ENCODE measurements at regions not wholly inside any gene's neighbourhood (a gene's known extent, or its start where the extent isn't known, plus 50 kb on each side); places are given as distances from the start of the nearest gene placed in this dataset.

GRCh38 chr11:91163619-91164451, 941.0 kb upstream of the CHORDC1 start:
- H3K4me1 Mint-ChIP-seq = no peaks in the 10 kb centered on the region
- no peak overlapping the region for H3K27ac Mint-ChIP-seq
- DNase-seq = no peak
- Histone ChIP-seq H3K4me1 (ENCODE audit: control insufficient read depth, insufficient read depth, low read length) (no peaks in the 10 kb centered on the region), H3K9me3 (ENCODE audit: control insufficient read depth, insufficient read depth, low read length) (no peaks in the 10 kb centered on the region), H3K27ac (ENCODE audit: low read length) (no peak overlapping the region), H3K36me3 (ENCODE audit: control insufficient read depth, insufficient read depth, low read length) (no peaks in the 10 kb centered on the region), H3K4me3 (ENCODE audit: low read length) (no peak overlapping the region), H3K27me3 (ENCODE audit: control insufficient read depth, insufficient read depth, low read length) (no peaks in the 10 kb centered on the region)
- intact Hi-C loops (cut with micrococcal nuclease) = no loop called here
- no peaks in the 10 kb centered on the region for H3K36me3 Mint-ChIP-seq
- TF ChIP-seq CTCF (IDR thresholded peaks at IDR 0.05) = no peak
- H3K9me3 Mint-ChIP-seq = peaks cover 6 to 8% of the 10 kb centered on the region in 2 donors
- 79% methylated on average over 1 of the region's 2 CpGs for WGBS (ENCODE audit: insufficient coverage)
- no peak for ATAC-seq
- H3K4me3 Mint-ChIP-seq = no peak overlapping the region
- no peaks in the 10 kb centered on the region for H3K27me3 Mint-ChIP-seq (ENCODE audit: low read depth in 2 of 2)

- no peaks in the 10 kb centered on the region for H3K4me1 ChIP-seq (ENCODE audit: control insufficient read depth, insufficient read depth, low read length)
- no peaks in the 10 kb centered on the region for H3K36me3 ChIP-seq (ENCODE audit: control insufficient read depth, insufficient read depth, low read length)
- H3K27ac ChIP-seq (ENCODE audit: low read length) = no peak overlapping the region
- no peaks in the 10 kb centered on the region for H3K9me3 ChIP-seq (ENCODE audit: control insufficient read depth, insufficient read depth, low read length)
- ATAC-seq = no peak
- DNase-seq = no peak
- TF ChIP-seq CTCF (IDR thresholded peaks at IDR 0.05) = no peak
- intact Hi-C loops (cut with micrococcal nuclease) = no loop called here
- Mint-ChIP-seq H3K27me3 (ENCODE audit: low read depth in 2 of 2) (no peaks in the 10 kb centered on the region), H3K27ac (no peak overlapping the region), H3K36me3 (no peaks in the 10 kb centered on the region), H3K4me3 (no peak overlapping the region), H3K9me3 (peaks cover 8 to 11% of the 10 kb centered on the region in 2 donors), H3K4me1 (no peaks in the 10 kb centered on the region)
- WGBS (ENCODE audit: insufficient coverage) = no CpG with 5 or more reads among the region's 1 CpG
- no peaks in the 10 kb centered on the region for H3K27me3 ChIP-seq (ENCODE audit: control insufficient read depth, insufficient read depth, low read length)
- H3K4me3 ChIP-seq (ENCODE audit: low read length) = no peak overlapping the region
Measured at GRCh38 chr11:91160661-91161060, 937.8 kb upstream of the CHORDC1 start.

- H3K4me3 Mint-ChIP-seq = no peak overlapping the region
- no peaks in the 10 kb centered on the region for H3K4me1 ChIP-seq (ENCODE audit: control insufficient read depth, insufficient read depth, low read length)
- intact Hi-C loops (cut with micrococcal nuclease) = no loop called here
- 83% methylated on average over 1 of the region's 3 CpGs for WGBS (ENCODE audit: insufficient coverage)
- H3K27ac Mint-ChIP-seq = no peak overlapping the region
- H3K9me3 ChIP-seq (ENCODE audit: control insufficient read depth, insufficient read depth, low read length) = no peaks in the 10 kb centered on the region
- H3K36me3 ChIP-seq (ENCODE audit: control insufficient read depth, insufficient read depth, low read length) = no peaks in the 10 kb centered on the region
- H3K36me3 Mint-ChIP-seq = no peaks in the 10 kb centered on the region
- peaks cover 7 to 11% of the 10 kb centered on the region in 2 donors for H3K9me3 Mint-ChIP-seq
- H3K27ac ChIP-seq (ENCODE audit: low read length) = no peak overlapping the region
- no peaks in the 10 kb centered on the region for H3K27me3 Mint-ChIP-seq (ENCODE audit: low read depth in 2 of 2)
- no peaks in the 10 kb centered on the region for H3K4me1 Mint-ChIP-seq
- DNase-seq (no peak), ATAC-seq (no peak)
- no peak for TF ChIP-seq CTCF (IDR thresholded peaks at IDR 0.05)
- no peaks in the 10 kb centered on the region for H3K27me3 ChIP-seq (ENCODE audit: control insufficient read depth, insufficient read depth, low read length)
- no peak overlapping the region for H3K4me3 ChIP-seq (ENCODE audit: low read length)
Measured at GRCh38 chr11:91158891-91159537, 936.2 kb upstream of the CHORDC1 start.

Measured in natural killer cell (primary cell).